ENCODE measurements at regions not wholly inside any gene's neighbourhood (a gene's known extent, or its start where the extent isn't known, plus 50 kb on each side); places are given as distances from the start of the nearest gene placed in this dataset.
"Not testable (repeated sequence)": the region's sequence is repeated elsewhere in the genome, so short reads cannot be mapped to it uniquely, and the experiment has no call there.

DNA sequence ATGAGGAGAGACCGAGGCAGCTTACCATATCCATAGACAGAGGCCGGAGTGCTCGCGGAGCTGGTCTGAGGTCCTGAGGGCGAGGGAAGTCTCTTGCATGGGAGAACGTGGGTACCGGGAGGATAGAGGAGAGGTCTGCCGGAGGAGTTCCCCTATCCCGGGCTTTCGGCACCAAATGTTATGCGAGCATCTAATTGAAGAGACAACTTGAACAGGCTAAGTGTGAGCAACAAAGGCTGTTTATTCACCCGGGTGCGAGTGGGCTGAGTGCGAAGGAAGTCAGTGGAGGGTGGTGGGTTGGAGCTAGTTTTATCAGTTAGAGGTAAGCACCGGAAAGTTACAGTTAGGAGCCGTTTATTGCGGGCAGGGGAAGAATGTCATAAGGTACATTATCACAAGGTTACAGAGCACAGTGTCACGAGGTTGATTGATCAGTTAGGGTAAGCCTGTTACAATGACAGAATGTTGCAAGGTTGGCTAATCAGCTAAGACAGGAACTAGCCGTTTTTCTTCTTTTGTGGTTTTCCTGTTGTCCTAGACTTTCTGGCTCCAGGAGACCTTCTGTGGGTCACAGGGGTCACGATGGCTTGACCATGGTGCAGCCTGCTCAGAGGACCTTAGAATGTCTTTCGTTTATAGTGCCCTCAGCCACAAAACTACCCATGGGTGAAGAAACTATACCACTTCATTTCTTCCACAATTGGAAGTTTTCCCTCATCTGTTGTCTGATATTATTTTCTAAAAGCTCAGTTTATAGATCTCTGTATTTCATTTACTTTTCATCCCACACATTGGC, 746.0 kb upstream of the ADGRB3 start:
- DNase-seq (no peak), ATAC-seq (no peak)
- intact Hi-C loops (cut with DNase I, micrococcal nuclease), result no loop called here

GRCh38 chr6:67888546-67888885, 746.6 kb upstream of the ADGRB3 start:
- ATAC-seq, result no peak
- intact Hi-C loops (cut with DNase I, micrococcal nuclease), result no loop called here
- DNase-seq, result no peak

- intact Hi-C loops (cut with DNase I, micrococcal nuclease), result no loop called here
- ATAC-seq, result no peak
- no peak for DNase-seq
Observed at GRCh38 chr6:67887747-67888545, 747.1 kb upstream of the ADGRB3 start.

DNA sequence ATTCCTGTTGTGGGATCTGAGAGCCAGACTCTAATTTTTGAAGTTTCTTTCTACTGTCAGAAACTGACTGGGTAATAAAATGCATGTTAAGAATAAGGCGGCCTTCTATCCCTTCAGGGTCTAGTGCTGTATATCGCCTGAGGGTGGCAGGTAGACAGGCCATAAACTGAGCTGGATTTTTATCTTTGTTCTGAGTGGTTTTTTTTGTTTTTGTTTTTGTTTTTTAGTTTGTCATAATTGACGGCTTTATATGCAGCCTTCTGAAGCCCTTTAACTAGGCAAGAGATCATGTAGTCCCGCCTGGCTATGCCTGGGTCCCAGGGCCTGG, 747.7 kb upstream of the ADGRB3 start:
- intact Hi-C loops (cut with DNase I, micrococcal nuclease), result no loop called here
- DNase-seq (no peak), ATAC-seq (no peak)

- ATAC-seq (no peak), DNase-seq (no peak)
Observed at GRCh38 chr6:67886840-67887292, 748.2 kb upstream of the ADGRB3 start.

DNA sequence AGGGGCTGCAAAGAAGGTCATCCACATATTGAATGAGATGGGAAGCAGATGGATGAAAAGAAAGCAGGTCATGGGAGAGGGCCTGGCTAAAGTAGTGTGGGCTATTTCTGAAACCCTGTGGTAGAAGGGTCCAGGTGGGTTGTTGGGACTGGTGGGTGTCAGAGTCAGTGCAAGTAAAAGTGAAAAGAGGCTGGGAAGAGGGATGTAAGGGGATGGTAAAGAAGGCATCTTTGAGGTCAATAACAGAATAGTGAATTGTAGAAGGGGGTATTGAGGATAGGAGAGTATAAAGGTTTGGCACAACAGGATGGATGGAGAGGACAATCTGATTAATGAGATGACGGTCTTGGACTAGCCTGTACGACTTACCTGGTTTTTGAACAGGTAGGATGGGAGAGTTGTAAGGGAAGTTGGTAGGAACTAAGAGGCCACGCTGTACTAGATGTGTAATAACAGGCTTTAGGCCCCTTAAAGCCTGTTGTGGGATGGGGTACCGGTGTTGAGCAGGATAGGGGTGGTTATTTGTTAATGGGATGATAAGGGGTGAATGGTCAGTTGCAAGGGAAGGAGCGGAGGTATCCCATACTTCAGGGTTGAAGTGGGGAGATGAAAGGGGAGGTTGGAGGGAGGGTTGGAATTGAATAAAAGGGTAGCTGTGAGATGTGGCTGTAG, 748.9 kb upstream of the ADGRB3 start:
- intact Hi-C loops (cut with DNase I, micrococcal nuclease), result no loop called here
- ATAC-seq, result no peak

More at GRCh38 chr6:67886840-67887292, 748.2 kb upstream of the ADGRB3 start:
- intact Hi-C loops (cut with DNase I, micrococcal nuclease), result no loop called here

DNA sequence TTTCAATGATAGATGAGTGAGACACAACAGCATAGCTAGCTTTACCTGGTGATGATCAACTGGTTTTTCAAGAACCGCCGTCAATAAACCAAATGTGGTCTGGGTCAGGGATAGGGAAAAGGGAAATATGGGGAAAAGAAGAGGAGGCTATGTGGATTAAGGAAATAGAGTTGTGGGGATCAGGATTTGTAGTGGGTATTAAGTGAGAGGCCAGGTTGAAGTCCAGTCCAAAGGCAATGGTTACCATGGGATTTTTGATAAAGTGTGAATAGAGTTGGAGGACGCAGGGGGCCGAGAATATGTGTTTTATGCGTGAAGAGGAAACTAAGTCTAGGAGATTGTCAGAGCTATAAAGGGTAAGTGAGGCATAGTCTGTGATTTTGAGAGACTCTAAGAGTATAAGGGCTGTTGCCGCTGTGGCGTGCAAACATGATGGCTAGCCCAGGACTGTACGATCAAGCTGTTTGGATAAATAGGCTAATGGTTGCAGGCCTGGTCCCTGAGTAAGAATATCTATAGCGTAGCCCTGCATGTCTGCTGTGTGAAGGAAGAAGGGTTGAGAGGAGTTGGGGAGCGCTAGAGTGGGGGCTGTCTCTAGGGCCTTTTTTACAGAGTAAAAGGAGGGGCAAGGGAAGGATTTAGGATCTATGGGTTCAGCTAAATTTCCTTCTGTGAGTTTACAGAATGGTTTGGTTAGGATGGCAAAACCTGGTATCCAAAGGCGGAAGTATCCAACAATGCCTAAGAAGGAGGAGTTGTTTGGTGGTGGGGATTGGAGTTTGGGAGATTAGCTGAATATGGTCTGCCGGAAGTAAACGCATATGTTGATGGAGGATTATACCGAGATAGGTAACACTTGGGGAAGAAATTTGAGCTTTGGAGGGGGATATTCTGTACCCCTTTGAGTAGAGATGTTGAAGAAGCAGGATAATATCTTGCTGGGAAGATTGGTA, 749.7 kb upstream of the ADGRB3 start:
- intact Hi-C loops (cut with DNase I, micrococcal nuclease), result no loop called here
- DNase-seq (no peak), ATAC-seq (no peak)

More for the DNA sequence above, 748.9 kb upstream of the ADGRB3 start:
- no peak for DNase-seq

DNA sequence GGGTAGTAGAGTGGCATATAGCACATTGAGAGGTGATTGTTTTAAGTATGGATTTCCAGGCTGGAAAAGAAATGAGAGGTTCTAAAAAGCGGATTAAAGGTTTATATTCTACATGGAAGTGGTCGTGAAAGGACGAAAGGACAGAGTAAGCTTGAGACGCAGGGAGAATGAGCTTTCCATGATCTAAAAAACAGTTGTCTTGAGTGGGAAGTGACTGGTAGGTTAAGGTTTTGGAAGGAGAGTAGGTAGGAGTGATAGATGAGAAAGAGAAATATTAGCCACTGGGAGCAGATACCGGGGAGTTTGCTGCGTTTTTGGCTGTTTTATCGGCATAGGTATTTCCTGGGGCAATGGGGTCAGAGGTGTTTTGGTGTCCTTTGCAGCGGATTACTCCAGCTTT, 750.6 kb upstream of the ADGRB3 start:
- DNase-seq (no peak), ATAC-seq (no peak)

GRCh38 chr6:67883500-67884366, 751.3 kb upstream of the ADGRB3 start:
- intact Hi-C loops (cut with DNase I, micrococcal nuclease), result no loop called here
- no peak for DNase-seq
- ATAC-seq, result no peak

More for the DNA sequence above, 750.6 kb upstream of the ADGRB3 start:
- intact Hi-C loops (cut with DNase I, micrococcal nuclease), result no loop called here

GRCh38 chr6:67882436-67883311, 752.4 kb upstream of the ADGRB3 start:
- intact Hi-C loops (cut with DNase I, micrococcal nuclease), result no loop called here
- ATAC-seq (no peak), DNase-seq (no peak)

DNA sequence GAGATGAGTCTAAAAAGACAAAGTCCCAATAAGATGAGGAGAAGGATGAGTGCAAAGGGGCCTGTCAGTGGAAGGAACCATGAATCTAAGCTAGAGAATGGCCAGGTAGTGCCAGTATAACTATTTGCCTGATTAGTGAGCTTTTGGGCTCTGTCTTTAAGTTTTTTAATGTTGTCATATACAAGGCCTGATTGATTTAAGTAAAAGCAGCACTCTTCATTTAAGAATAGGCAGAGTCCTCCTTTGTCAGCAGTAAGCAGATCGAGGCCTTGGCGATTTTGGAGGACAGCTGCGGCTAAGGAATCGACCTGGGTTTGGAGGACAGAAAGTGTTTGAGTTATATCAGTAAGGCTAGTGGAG, 753.4 kb upstream of the ADGRB3 start:
- DNase-seq (no peak), ATAC-seq (no peak)
- intact Hi-C loops (cut with DNase I, micrococcal nuclease), result no loop called here

- intact Hi-C loops (cut with DNase I, micrococcal nuclease), result no loop called here
- DNase-seq (no peak), ATAC-seq (no peak)
Observed at GRCh38 chr6:67880939-67881705, 754.0 kb upstream of the ADGRB3 start.

DNA sequence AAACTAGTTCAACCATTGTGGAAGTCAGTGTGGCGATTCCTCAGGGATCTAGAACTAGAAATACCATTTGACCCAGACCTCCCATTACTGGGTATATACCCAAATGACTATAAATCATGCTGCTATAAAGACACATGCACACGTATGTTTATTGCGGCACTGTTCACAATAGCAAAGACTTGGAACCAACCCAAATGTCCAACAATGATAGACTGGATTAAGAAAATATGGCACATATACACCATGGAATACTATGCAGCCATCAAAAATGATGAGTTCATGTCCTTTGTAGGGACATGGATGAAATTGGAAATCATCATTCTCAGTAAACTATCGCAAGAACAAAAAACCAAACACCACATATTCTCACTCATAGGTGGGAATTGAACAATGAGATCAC, 754.7 kb upstream of the ADGRB3 start:
- ATAC-seq; intact Hi-C loops (cut with DNase I, micrococcal nuclease); DNase-seq: not testable (repeated sequence)

DNA sequence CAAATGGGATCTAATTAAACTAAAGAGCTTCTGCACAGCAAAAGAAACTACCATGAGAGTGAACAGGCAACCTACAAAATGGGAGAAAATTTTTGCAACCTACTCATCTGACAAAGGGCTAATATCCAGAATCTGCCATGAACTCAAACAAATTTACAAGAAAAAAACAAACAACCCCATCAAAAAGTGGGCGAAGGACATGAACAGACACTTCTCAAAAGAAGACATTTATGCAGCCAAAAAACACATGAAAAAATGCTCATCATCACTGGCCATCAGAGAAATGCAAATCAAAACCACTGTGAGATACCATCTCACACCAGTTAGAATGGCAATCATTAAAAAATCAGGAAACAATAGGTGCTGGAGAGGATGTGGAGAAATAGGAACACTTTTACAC, 755.2 kb upstream of the ADGRB3 start:
- ATAC-seq; DNase-seq; intact Hi-C loops (cut with DNase I, micrococcal nuclease): not testable (repeated sequence)

- DNase-seq; intact Hi-C loops (cut with DNase I, micrococcal nuclease); ATAC-seq: not testable (repeated sequence)
Observed at GRCh38 chr6:67879105-67879904, 755.8 kb upstream of the ADGRB3 start.

All from left colon (tissue), 2 donors.